BE2C (cell line): ENCODE measurements at regions not wholly inside any gene's neighbourhood (a gene's known extent, or its start where the extent isn't known, plus 50 kb on each side); places are given as distances from the start of the nearest gene placed in this dataset.

Source experiments
- DNase-seq: peaks from one replicate; pipeline ENCODE4 v3.0.0-alpha.2; 2020
- H3K27me3 ChIP-seq: fragments of 250-450 bp; sonication (Bioruptor Pico); 2 replicates; pipeline ENCODE4 v1.5.1; 2020; ENCODE audit warnings: mild to moderate bottlenecking
- H3K36me3 ChIP-seq: fragments of 250-450 bp; sonication (Bioruptor Pico); 2 replicates; pipeline ENCODE4 v1.5.1; 2020; ENCODE audit warnings: mild to moderate bottlenecking
- H3K4me1 ChIP-seq: fragments of 250-450 bp; sonication (Bioruptor Pico); 2 replicates; pipeline ENCODE4 v1.5.1; 2020
- H3K4me3 ChIP-seq: 2 replicates; pipeline ENCODE4 v1.5.1; 2011; ENCODE audit warnings: low read depth, low read length
- H3K9me3 ChIP-seq: fragments of 250-450 bp; sonication (Bioruptor Pico); 2 replicates; pipeline ENCODE4 v1.5.1; 2020
- CTCF ChIP-seq: IDR thresholded peaks from 2 replicates; pipeline ENCODE4 v1.5.1; 2012; ENCODE audit warnings: mild to moderate bottlenecking, low read depth, low read length

- DNase-seq, result no peak
- H3K4me1 ChIP-seq, result 0 out of 2 replicates have a peak, but pooled peaks cover 3% of the 10 kb centered on the region
- no peaks in the 10 kb centered on the region for H3K9me3 ChIP-seq
- H3K36me3 ChIP-seq, result no peaks in the 10 kb centered on the region
- H3K4me3 ChIP-seq, result no peak overlapping the region
- TF ChIP-seq CTCF, result no peak
- no peaks in the 10 kb centered on the region for H3K27me3 ChIP-seq
These were observed 554.1 kb upstream of the KLHL1 start for GRCh38 chr13:70662231-70662940.

GRCh38 chr13:70644052-70644451, 535.8 kb upstream of the KLHL1 start:
- H3K36me3 ChIP-seq, result no peaks in the 10 kb centered on the region
- TF ChIP-seq CTCF, result no peak
- no peaks in the 10 kb centered on the region for H3K27me3 ChIP-seq
- no peak overlapping the region for H3K4me3 ChIP-seq
- DNase-seq, result no peak
- H3K4me1 ChIP-seq, result no peaks in the 10 kb centered on the region
- no peaks in the 10 kb centered on the region for H3K9me3 ChIP-seq

GRCh38 chr13:70634893-70635292, 526.6 kb upstream of the KLHL1 start:
- DNase-seq, result no peak
- Histone ChIP-seq H3K4me1 (no peaks in the 10 kb centered on the region), H3K36me3 (no peaks in the 10 kb centered on the region), H3K27me3 (no peaks in the 10 kb centered on the region), H3K9me3 (no peaks in the 10 kb centered on the region), H3K4me3 (no peak overlapping the region)
- TF ChIP-seq CTCF, result no peak

GRCh38 chr13:70630247-70630646, 522.0 kb upstream of the KLHL1 start:
- Histone ChIP-seq H3K27me3 (no peaks in the 10 kb centered on the region), H3K9me3 (no peaks in the 10 kb centered on the region), H3K4me1 (no peaks in the 10 kb centered on the region; the same call in 1 of the 2 replicates), H3K36me3 (no peaks in the 10 kb centered on the region), H3K4me3 (no peak overlapping the region)
- DNase-seq, result no peak
- TF ChIP-seq CTCF, result no peak

GRCh38 chr13:70623239-70623638, 515.0 kb upstream of the KLHL1 start:
- Histone ChIP-seq H3K36me3 (no peaks in the 10 kb centered on the region), H3K4me1 (no peaks in the 10 kb centered on the region; the same call in 1 of the 2 replicates), H3K4me3 (no peak overlapping the region), H3K9me3 (no peaks in the 10 kb centered on the region), H3K27me3 (no peaks in the 10 kb centered on the region)
- peak; percentile 31; the same call in 1 of the 2 replicates for TF ChIP-seq CTCF
- DNase-seq, result no peak

- TF ChIP-seq CTCF, result no peak
- no peaks in the 10 kb centered on the region for H3K27me3 ChIP-seq
- no peak overlapping the region for H3K4me3 ChIP-seq
- H3K9me3 ChIP-seq, result no peaks in the 10 kb centered on the region
- no peaks in the 10 kb centered on the region; the same call in 1 of the 2 replicates for H3K4me1 ChIP-seq
- DNase-seq, result no peak
- H3K36me3 ChIP-seq, result no peaks in the 10 kb centered on the region
These were observed 514.5 kb upstream of the KLHL1 start for GRCh38 chr13:70622796-70623195.
